ENCODE measurements at regions not wholly inside any gene's neighbourhood (a gene's known extent, or its start where the extent isn't known, plus 50 kb on each side); places are given as distances from the start of the nearest gene placed in this dataset.
"Not testable (repeated sequence)": the region's sequence is repeated elsewhere in the genome, so short reads cannot be mapped to it uniquely, and the experiment has no call there.

GRCh38 chr21:31589820-31590219 lies 69.7 kb upstream of the SOD1 start:
- no peak for TF ChIP-seq CTCF (IDR thresholded peaks at IDR 0.05; ENCODE audit: low read depth, low read length, missing control alignments)

GRCh38 chr21:31586118-31586517 lies 73.4 kb upstream of the SOD1 start:
- no peak overlapping the region for H3K4me3 ChIP-seq (ENCODE audit: low read depth, low read length)
- no peak for DNase-seq (ENCODE audit: low read depth)
- TF ChIP-seq CTCF (IDR thresholded peaks at IDR 0.05; ENCODE audit: low read depth, low read length, missing control alignments), result no peak
- in situ Hi-C loops (cut with HindIII; ENCODE audit: low sequenced_read_pairs), result no loop called here

More at GRCh38 chr21:31589820-31590219, 69.7 kb upstream of the SOD1 start:
- in situ Hi-C loops (cut with HindIII; ENCODE audit: low sequenced_read_pairs), result no loop called here
- no peak overlapping the region for H3K4me3 ChIP-seq (ENCODE audit: low read depth, low read length)
- no peak for DNase-seq (ENCODE audit: low read depth)

DNA sequence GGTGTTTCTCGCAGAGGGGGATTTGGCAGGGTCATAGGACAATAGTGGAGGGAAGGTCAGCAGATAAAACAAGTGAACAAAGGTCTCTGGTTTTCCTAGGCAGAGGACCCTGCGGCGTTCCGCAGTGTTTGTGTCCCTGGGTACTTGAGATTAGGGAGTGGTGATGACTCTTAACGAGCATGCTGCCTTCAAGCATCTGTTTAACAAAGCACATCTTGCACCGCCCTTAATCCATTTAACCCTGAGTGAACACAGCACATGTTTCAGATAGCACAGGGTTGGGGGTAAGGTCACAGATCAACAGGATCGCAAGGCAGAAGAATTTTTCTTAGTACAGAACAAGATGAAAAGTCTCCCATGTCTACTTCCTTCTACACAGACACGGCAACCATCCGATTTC lies 75.6 kb upstream of the SOD1 start:
- in situ Hi-C loops (cut with HindIII; ENCODE audit: low sequenced_read_pairs); DNase-seq (ENCODE audit: low read depth): not testable (repeated sequence)

GRCh38 chr21:31583498-31583897 lies 76.0 kb upstream of the SOD1 start:
- DNase-seq (ENCODE audit: low read depth), result no peak
- in situ Hi-C loops (cut with HindIII; ENCODE audit: low sequenced_read_pairs), result no loop called here
- H3K4me3 ChIP-seq (ENCODE audit: low read depth, low read length), result no peak overlapping the region
- no peak for TF ChIP-seq CTCF (IDR thresholded peaks at IDR 0.05; ENCODE audit: low read depth, low read length, missing control alignments)

More for the DNA sequence above, 75.6 kb upstream of the SOD1 start:
- not testable (repeated sequence) for H3K4me3 ChIP-seq (ENCODE audit: low read depth, low read length)

DNA sequence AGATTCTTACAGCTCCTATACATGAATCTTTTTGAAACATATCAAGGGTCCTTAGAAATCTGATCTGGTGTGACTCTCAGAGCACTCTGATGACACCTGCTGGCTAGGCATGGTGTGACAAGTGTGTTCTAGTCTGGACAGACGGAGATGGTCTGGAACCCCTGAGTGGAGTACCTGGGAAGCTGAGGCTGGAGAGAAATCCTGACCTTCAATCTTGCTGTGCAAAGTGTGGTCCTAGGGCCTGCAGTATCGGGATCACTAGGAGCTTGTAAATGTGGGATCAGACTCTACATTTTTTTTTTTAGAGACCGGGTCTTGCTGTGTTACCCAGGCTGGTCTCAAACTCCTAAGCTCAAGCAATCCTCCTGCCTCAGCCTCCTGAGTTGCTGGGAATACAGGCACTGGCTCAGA lies 78.6 kb upstream of the SOD1 start:
- DNase-seq (ENCODE audit: low read depth), result peak; percentile 59
- in situ Hi-C loops (cut with HindIII; ENCODE audit: low sequenced_read_pairs), result no loop called here
- no peak overlapping the region for H3K4me3 ChIP-seq (ENCODE audit: low read depth, low read length)
- peak; percentile 92 for TF ChIP-seq CTCF (IDR thresholded peaks at IDR 0.05; ENCODE audit: low read depth, low read length, missing control alignments)

DNA sequence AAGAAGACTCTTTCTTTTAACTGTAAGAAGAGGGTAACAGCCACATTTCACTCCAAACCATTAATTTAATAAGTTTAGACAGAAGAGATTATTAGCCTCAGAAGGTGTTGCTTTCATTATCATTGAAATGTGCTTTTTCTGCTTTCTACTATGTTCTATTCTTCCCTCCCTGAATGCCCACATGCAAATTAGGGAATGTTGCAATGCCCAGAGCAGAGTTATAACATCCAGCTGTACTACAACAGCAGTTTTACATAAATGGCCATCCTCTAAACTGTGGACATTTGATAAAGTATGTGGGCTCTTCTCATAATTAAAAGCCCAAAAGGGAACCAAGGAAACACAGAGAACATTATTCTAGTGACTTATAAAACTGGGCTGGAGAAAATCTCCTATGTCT lies 82.2 kb upstream of the SOD1 start:
- no peak for DNase-seq (ENCODE audit: low read depth)
- in situ Hi-C loops (cut with HindIII; ENCODE audit: low sequenced_read_pairs), result no loop called here
- TF ChIP-seq CTCF (IDR thresholded peaks at IDR 0.05; ENCODE audit: low read depth, low read length, missing control alignments), result no peak
- H3K4me3 ChIP-seq (ENCODE audit: low read depth, low read length), result no peak overlapping the region

- TF ChIP-seq CTCF (IDR thresholded peaks at IDR 0.05; ENCODE audit: low read depth, low read length, missing control alignments), result no peak
- no peak overlapping the region for H3K4me3 ChIP-seq (ENCODE audit: low read depth, low read length)
- DNase-seq (ENCODE audit: low read depth), result no peak
- in situ Hi-C loops (cut with HindIII; ENCODE audit: low sequenced_read_pairs), result no loop called here
Observed at GRCh38 chr21:31576428-31576827, 83.1 kb upstream of the SOD1 start.

Data from astrocyte of the cerebellum (primary cell).